ENCODE measurements at regions not wholly inside any gene's neighbourhood (a gene's known extent, or its start where the extent isn't known, plus 50 kb on each side); places are given as distances from the start of the nearest gene placed in this dataset.

DNA sequence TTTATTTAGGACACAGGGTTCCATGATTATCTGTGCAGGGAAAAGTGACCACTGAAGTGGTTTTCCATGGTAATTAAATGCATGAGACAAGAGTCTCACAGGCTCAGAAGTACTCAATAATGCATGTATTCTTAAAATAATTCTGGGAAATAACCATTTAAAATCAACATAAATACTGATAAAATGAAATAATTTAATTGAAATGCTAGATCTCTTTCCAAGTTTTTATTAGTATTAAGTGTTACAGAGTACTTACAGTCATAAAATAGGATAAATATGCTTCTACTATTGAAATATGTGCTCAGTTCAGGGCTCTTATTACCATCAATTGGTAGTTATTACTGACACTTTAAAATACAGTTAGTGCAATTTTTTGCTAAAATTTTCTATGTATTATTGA, 916.0 kb upstream of the GJE1 start:
- TF ChIP-seq EZH2 (IDR thresholded peaks at IDR 0.05; ENCODE audit: insufficient read depth, poor library complexity, severe bottlenecking) (no peak), EZH2phosphoT487 (IDR thresholded peaks at IDR 0.05; ENCODE audit: insufficient read depth, low read depth) (no peak)

All from GM23248 (cell line).